C4-2B (cell line): ENCODE measurements at regions not wholly inside any gene's neighbourhood (a gene's known extent, or its start where the extent isn't known, plus 50 kb on each side); places are given as distances from the start of the nearest gene placed in this dataset.

Source experiments
- H3K27ac ChIP-seq: fragments of 450-650 bp; 2 replicates; pipeline ENCODE4 v1.5.1; 2017
- CTCF ChIP-seq: fragments of 450-650 bp; conservative IDR thresholded peaks from 2 replicates; pipeline ENCODE4 v1.5.1; 2017; ENCODE audit warnings: mild to moderate bottlenecking
- ZFX ChIP-seq: fragments of 450-650 bp; IDR thresholded peaks from 2 replicates; pipeline ENCODE4 v1.6.1; 2017

- H3K27ac ChIP-seq: no peak overlapping the region
- TF ChIP-seq CTCF: no peak
- TF ChIP-seq ZFX: no peak
These were observed 350.8 kb upstream of the GRIA3 start for GRCh38 chrX:122833230-122833629.

GRCh38 chrX:122835886-122836285, 348.2 kb upstream of the GRIA3 start:
- TF ChIP-seq ZFX (no peak), CTCF (no peak)

GRCh38 chrX:122850326-122850725, 333.8 kb upstream of the GRIA3 start:
- TF ChIP-seq CTCF: no peak
- TF ChIP-seq ZFX: no peak
- no peak overlapping the region for H3K27ac ChIP-seq

More at GRCh38 chrX:122835886-122836285, 348.2 kb upstream of the GRIA3 start:
- no peak overlapping the region for H3K27ac ChIP-seq

GRCh38 chrX:122856205-122856604, 327.9 kb upstream of the GRIA3 start:
- TF ChIP-seq CTCF (no peak), ZFX (no peak)
- no peak overlapping the region for H3K27ac ChIP-seq

- TF ChIP-seq CTCF (no peak), ZFX (no peak)
- no peak overlapping the region for H3K27ac ChIP-seq
These were observed 326.3 kb upstream of the GRIA3 start for GRCh38 chrX:122857734-122858133.

GRCh38 chrX:122863067-122863466, 321.0 kb upstream of the GRIA3 start:
- TF ChIP-seq ZFX (no peak), CTCF (no peak)
- no peak overlapping the region for H3K27ac ChIP-seq

GRCh38 chrX:122866532-122866931, 317.5 kb upstream of the GRIA3 start:
- TF ChIP-seq ZFX (no peak), CTCF (no peak)
- H3K27ac ChIP-seq: no peak overlapping the region
